ENCODE measurements at regions not wholly inside any gene's neighbourhood (a gene's known extent, or its start where the extent isn't known, plus 50 kb on each side); places are given as distances from the start of the nearest gene placed in this dataset.

- no peaks in the 10 kb centered on the region for H3K4me1 ChIP-seq
- no peak for TF ChIP-seq CTCF (IDR thresholded peaks at IDR 0.05)
- ATAC-seq, result no peak
- H3K27ac ChIP-seq, result no peak overlapping the region
- intact Hi-C loops (cut with DNase I), result no loop called here
- no peaks in the 10 kb centered on the region for H3K9me3 ChIP-seq
- no peaks in the 10 kb centered on the region for H3K27me3 ChIP-seq (ENCODE audit: low read depth)
- H3K36me3 ChIP-seq, result no peaks in the 10 kb centered on the region
- no peak overlapping the region for H3K4me3 ChIP-seq
- DNase-seq, result no peak
Measured at GRCh38 chr11:129249923-129250322, 57.8 kb upstream of the ARHGAP32 start.

GRCh38 chr11:129249351-129249750, 57.2 kb upstream of the ARHGAP32 start:
- no peak for TF ChIP-seq CTCF (IDR thresholded peaks at IDR 0.05)

GRCh38 chr11:129248618-129249017, 56.5 kb upstream of the ARHGAP32 start:
- no peak for TF ChIP-seq CTCF (IDR thresholded peaks at IDR 0.05)
- ATAC-seq, result no peak

More at GRCh38 chr11:129249351-129249750, 57.2 kb upstream of the ARHGAP32 start:
- ATAC-seq (no peak), DNase-seq (no peak)
- intact Hi-C loops (cut with DNase I), result no loop called here
- Histone ChIP-seq H3K4me3 (no peak overlapping the region), H3K4me1 (no peaks in the 10 kb centered on the region), H3K36me3 (no peaks in the 10 kb centered on the region), H3K9me3 (no peaks in the 10 kb centered on the region), H3K27me3 (ENCODE audit: low read depth) (no peaks in the 10 kb centered on the region), H3K27ac (no peak overlapping the region)

GRCh38 chr11:129247135-129247534, 55.0 kb upstream of the ARHGAP32 start:
- no peak overlapping the region for H3K27ac ChIP-seq
- DNase-seq (no peak), ATAC-seq (no peak)
- H3K4me3 ChIP-seq, result no peak overlapping the region
- no peak for TF ChIP-seq CTCF (IDR thresholded peaks at IDR 0.05)
- H3K4me1 ChIP-seq, result no peaks in the 10 kb centered on the region
- H3K36me3 ChIP-seq, result no peaks in the 10 kb centered on the region
- no peaks in the 10 kb centered on the region for H3K9me3 ChIP-seq
- intact Hi-C loops (cut with DNase I), result no loop called here
- no peaks in the 10 kb centered on the region for H3K27me3 ChIP-seq (ENCODE audit: low read depth)

More at GRCh38 chr11:129248618-129249017, 56.5 kb upstream of the ARHGAP32 start:
- Histone ChIP-seq H3K9me3 (no peaks in the 10 kb centered on the region), H3K4me3 (no peak overlapping the region), H3K27ac (no peak overlapping the region), H3K27me3 (ENCODE audit: low read depth) (no peaks in the 10 kb centered on the region), H3K4me1 (no peaks in the 10 kb centered on the region), H3K36me3 (no peaks in the 10 kb centered on the region)
- intact Hi-C loops (cut with DNase I), result no loop called here
- DNase-seq, result no peak

GRCh38 chr11:129242855-129243254, 50.7 kb upstream of the ARHGAP32 start:
- Histone ChIP-seq H3K27me3 (ENCODE audit: low read depth) (no peaks in the 10 kb centered on the region), H3K27ac (no peak overlapping the region), H3K36me3 (no peaks in the 10 kb centered on the region), H3K4me1 (no peaks in the 10 kb centered on the region), H3K9me3 (no peaks in the 10 kb centered on the region), H3K4me3 (no peak overlapping the region)
- no peak for TF ChIP-seq CTCF (IDR thresholded peaks at IDR 0.05)
- no peak for DNase-seq
- ATAC-seq, result no peak
- intact Hi-C loops (cut with DNase I), result no loop called here

Data from lower lobe of right lung (tissue), 2 donors.